DOHH2 (cell line): ENCODE measurements at regions not wholly inside any gene's neighbourhood (a gene's known extent, or its start where the extent isn't known, plus 50 kb on each side); places are given as distances from the start of the nearest gene placed in this dataset.

Source experiments
- CTCF ChIP-seq: fragments of 200-600 bp; sonication (generic); IDR thresholded peaks from one replicate; pipeline ENCODE4 v1.5.1; 2014; ENCODE audit warnings: antibody characterized with exemption, mild to moderate bottlenecking, low read depth, low read length; ENCODE audit not compliant: poor library complexity, severe bottlenecking
- EZH2phosphoT487 ChIP-seq: fragments of 200-600 bp; sonication (generic); IDR thresholded peaks from 2 replicates; pipeline ENCODE4 v1.6.1; 2017; ENCODE audit warnings: borderline replicate concordance, mild to moderate bottlenecking, antibody characterized with exemption, low read length, moderate library complexity, mixed read lengths

DNA sequence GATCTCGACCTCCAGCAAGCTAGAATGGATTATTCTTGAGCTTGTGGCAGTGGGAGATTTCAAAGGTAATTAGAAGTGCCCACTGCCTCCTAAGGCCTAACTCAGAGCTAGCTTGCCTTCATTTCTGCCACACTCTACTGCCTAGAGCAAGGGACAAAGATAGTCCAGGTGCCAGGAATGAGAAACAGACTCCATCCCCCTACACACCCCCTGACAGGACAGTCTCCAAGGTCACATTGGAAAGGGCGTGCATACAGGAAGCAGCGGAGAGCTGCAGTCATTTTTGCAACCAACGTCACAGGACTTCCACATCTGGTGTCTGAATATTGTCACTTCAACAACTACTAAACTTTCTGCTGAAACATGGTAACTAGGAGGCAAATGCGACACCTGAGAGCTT, 101.0 kb upstream of the SH3BP4 start:
- no peak for TF ChIP-seq CTCF
- no peak for TF ChIP-seq EZH2phosphoT487
